Muscle of leg (tissue), 3 donors: ENCODE measurements at regions not wholly inside any gene's neighbourhood (a gene's known extent, or its start where the extent isn't known, plus 50 kb on each side); places are given as distances from the start of the nearest gene placed in this dataset.
"Not testable (repeated sequence)": the region's sequence is repeated elsewhere in the genome, so short reads cannot be mapped to it uniquely, and the experiment has no call there.

Experiments used
- DNase-seq: peaks from one replicate; pipeline ENCODE4 v3.0.0; 2013
- H3K27ac ChIP-seq: one replicate; pipeline ENCODE4 v1.5.1; 2013; ENCODE audit warnings: mild to moderate bottlenecking, low read length, control low read depth
- H3K27me3 ChIP-seq: one replicate; pipeline ENCODE4 v1.6.1; 2013; ENCODE audit warnings: low read length; ENCODE audit not compliant: control insufficient read depth, insufficient read depth
- H3K36me3 ChIP-seq: one replicate; pipeline ENCODE4 v1.6.1; 2013; ENCODE audit warnings: low read length; ENCODE audit not compliant: control insufficient read depth, insufficient read depth
- H3K4me1 ChIP-seq: one replicate; pipeline ENCODE4 v1.6.1; 2013; ENCODE audit warnings: low read length; ENCODE audit not compliant: control insufficient read depth, insufficient read depth
- H3K4me3 ChIP-seq: one replicate; pipeline ENCODE4 v1.5.1; 2013; ENCODE audit warnings: low read length, control low read depth
- H3K9me3 ChIP-seq: replicated peaks from 2 replicates; pipeline ENCODE4 v1.6.1; 2013; ENCODE audit warnings: low read depth, low read length; ENCODE audit not compliant: control insufficient read depth
- WGBS: methylation state at CpG from one replicate; pipeline ENCODE4 v1.1.5; 2013; ENCODE audit warnings: missing lambda C conversion rate; ENCODE audit not compliant: insufficient coverage; 5-methylcytosine and 5-hydroxymethylcytosine counted together

- no peak overlapping the region for H3K4me3 ChIP-seq
- no peak for DNase-seq
- no CpG with 5 or more reads among the region's 2 CpGs for WGBS
Observed at GRCh38 chr20:30419466-30419865, 838.0 kb upstream of the DEFB115 start.

GRCh38 chr20:30419871-30420420, 837.5 kb upstream of the DEFB115 start:
- peaks cover 15% of the 10 kb centered on the region for H3K9me3 ChIP-seq
- not testable (repeated sequence) for H3K27me3 ChIP-seq, H3K36me3 ChIP-seq, H3K4me1 ChIP-seq, H3K4me3 ChIP-seq, H3K27ac ChIP-seq, DNase-seq
- WGBS, result no CpG with 5 or more reads among the region's 7 CpGs

More at GRCh38 chr20:30419466-30419865, 838.0 kb upstream of the DEFB115 start:
- no peaks in the 10 kb centered on the region for H3K36me3 ChIP-seq
- no peaks in the 10 kb centered on the region for H3K27me3 ChIP-seq
- H3K27ac ChIP-seq, result no peak overlapping the region
- peaks cover 15% of the 10 kb centered on the region for H3K9me3 ChIP-seq
- H3K4me1 ChIP-seq, result no peaks in the 10 kb centered on the region
